GM23338 (cell line): ENCODE measurements at regions not wholly inside any gene's neighbourhood (a gene's known extent, or its start where the extent isn't known, plus 50 kb on each side); places are given as distances from the start of the nearest gene placed in this dataset.

Source experiments
- ATAC-seq: fragments of 200-7000 bp; cut with Tn5 transposase; 3 replicates; pipeline ENCODE4 v1.9.1; 2020
- DNase-seq: peaks from one replicate; pipeline ENCODE4 v3.0.0-alpha.2; 2015; ENCODE audit warnings: low spot score
- H2AFZ ChIP-seq: fragments of 200-600 bp; sonication (generic); 2 replicates; pipeline ENCODE4 v1.8.0; 2016; ENCODE audit warnings: antibody characterized with exemption, mild to moderate bottlenecking, moderate library complexity
- H3F3A ChIP-seq: fragments of 200-600 bp; sonication (generic); replicated peaks from 2 replicates; pipeline ENCODE4 v1.8.0; 2017; ENCODE audit warnings: antibody characterized with exemption, mixed run types, low read depth
- H3K27ac ChIP-seq: fragments of 200-600 bp; sonication (generic); 2 replicates; pipeline ENCODE4 v1.6.1; 2016; ENCODE audit warnings: low read depth
- H3K27me3 ChIP-seq: fragments of 200-600 bp; sonication (generic); 2 replicates; pipeline ENCODE4 v1.8.0; 2016; ENCODE audit warnings: mild to moderate bottlenecking, mixed run types, moderate library complexity; ENCODE audit not compliant: insufficient read depth
- H3K36me3 ChIP-seq: fragments of 200-600 bp; sonication (generic); 2 replicates; pipeline ENCODE4 v1.8.0; 2016; ENCODE audit warnings: mild to moderate bottlenecking; ENCODE audit not compliant: insufficient read depth
- H3K4me1 ChIP-seq: fragments of 200-600 bp; sonication (generic); 2 replicates; pipeline ENCODE4 v1.8.0; 2016; ENCODE audit warnings: mild to moderate bottlenecking, moderate library complexity; ENCODE audit not compliant: insufficient read depth
- H3K4me2 ChIP-seq: fragments of 200-600 bp; sonication (generic); 2 replicates; pipeline ENCODE4 v1.7.1; 2017; ENCODE audit warnings: mixed run types
- H3K4me3 ChIP-seq: fragments of 200-600 bp; sonication (generic); 2 replicates; pipeline ENCODE4 v1.6.1; 2016; ENCODE audit warnings: mixed run types
- H3K79me2 ChIP-seq: fragments of 200-600 bp; sonication (generic); replicated peaks from 2 replicates; pipeline ENCODE4 v1.8.0; 2017; ENCODE audit warnings: mild to moderate bottlenecking; ENCODE audit not compliant: insufficient read depth
- H3K9me2 ChIP-seq: fragments of 200-600 bp; sonication (generic); 2 replicates; pipeline ENCODE4 v1.8.0; 2017; ENCODE audit not compliant: insufficient read depth
- H4K20me1 ChIP-seq: fragments of 200-600 bp; sonication (generic); replicated peaks from 2 replicates; pipeline ENCODE4 v1.8.0; 2017; ENCODE audit warnings: mild to moderate bottlenecking; ENCODE audit not compliant: insufficient read depth
- H3K27ac Mint-ChIP-seq: 2 replicates; pipeline ENCODE4 v1.8.0; 2020; ENCODE audit warnings: inconsistent platforms, mild to moderate bottlenecking, moderate library complexity, mixed read lengths
- H3K27me3 Mint-ChIP-seq: 3 replicates; pipeline ENCODE4 v1.8.0; 2022; ENCODE audit warnings: low read depth, mild to moderate bottlenecking, moderate library complexity, mixed read lengths, inconsistent platforms; ENCODE audit not compliant: insufficient read depth, poor library complexity
- H3K36me3 Mint-ChIP-seq: 3 replicates; pipeline ENCODE4 v1.8.0; 2021; ENCODE audit warnings: low read depth, mild to moderate bottlenecking, inconsistent platforms, moderate library complexity, mixed read lengths
- H3K4me1 Mint-ChIP-seq: 3 replicates; pipeline ENCODE4 v1.8.0; 2020; ENCODE audit warnings: mild to moderate bottlenecking, inconsistent platforms, mixed read lengths
- H3K4me3 Mint-ChIP-seq: 3 replicates; pipeline ENCODE4 v1.8.0; 2021; ENCODE audit warnings: moderate library complexity, mild to moderate bottlenecking, inconsistent platforms, mixed read lengths
- H3K9me3 Mint-ChIP-seq: 3 replicates; pipeline ENCODE4 v1.8.0; 2020; ENCODE audit warnings: moderate library complexity, mild to moderate bottlenecking, inconsistent platforms, mixed read lengths
- CREB1 ChIP-seq: fragments of 250-450 bp; sonication (Bioruptor Pico); IDR thresholded peaks from 2 replicates; pipeline ENCODE4 v1.5.0; 2020; ENCODE audit warnings: low read depth, mild to moderate bottlenecking, moderate library complexity
- CTCF ChIP-seq, 2 experiments: fragments of 200-600 bp in 1 of 2; sonication (generic) in 1 of 2; conservative IDR thresholded peaks; 2 replicates each; pipeline versions ENCODE4 v1.5.1 to v1.6.1; 2016 to 2017; ENCODE audit warnings: antibody characterized with exemption in 2 of 2, low read depth in 2 of 2, mild to moderate bottlenecking in 2 of 2, moderate library complexity in 1 of 2
- EZH2phosphoT487 ChIP-seq: fragments of 200-600 bp; sonication (generic); IDR thresholded peaks from one replicate; pipeline ENCODE4 v1.8.1; 2018; ENCODE audit warnings: antibody characterized with exemption; ENCODE audit not compliant: unreplicated experiment
- JUNB ChIP-seq: IDR thresholded peaks from one replicate; pipeline ENCODE4 v1.6.1; 2016; ENCODE audit warnings: antibody characterized with exemption; ENCODE audit not compliant: unreplicated experiment
- POLR2AphosphoS5 ChIP-seq: IDR thresholded peaks from 2 replicates; pipeline ENCODE4 v1.6.1; 2016; ENCODE audit warnings: antibody characterized with exemption, low read depth

GRCh38 chr2:65790676-65790935 is 358.2 kb upstream of the SPRED2 start:
- ATAC-seq (peak; percentile 88), DNase-seq (peak; percentile 52)
- H3K27ac Mint-ChIP-seq = no peak overlapping the region
- H3K4me3 Mint-ChIP-seq = no peak overlapping the region
- H3K27me3 Mint-ChIP-seq = peaks cover 5% of the 10 kb centered on the region
- Histone ChIP-seq H2AFZ (peak overlapping the region; percentile 96), H3K79me2 (no peaks in the 10 kb centered on the region), H3K9me2 (peaks cover 11% of the 10 kb centered on the region; the same call in 1 of the 2 replicates), H3K36me3 (no peaks in the 10 kb centered on the region), H3K4me3 (no peak overlapping the region), H3K4me2 (no peak overlapping the region), H3K27me3 (no peaks in the 10 kb centered on the region), H4K20me1 (no peaks in the 10 kb centered on the region), H3K4me1 (no peaks in the 10 kb centered on the region), H3K27ac (no peak overlapping the region), H3F3A (no peaks in the 10 kb centered on the region)
- H3K4me1 Mint-ChIP-seq = peaks cover 6% of the 10 kb centered on the region
- no peaks in the 10 kb centered on the region for H3K9me3 Mint-ChIP-seq
- TF ChIP-seq CTCF (conservative IDR thresholded peaks at IDR 0.05; ENCODE audit: low read depth in 2 of 2) (peak; percentile 42 to 61), JUNB (no peak), POLR2AphosphoS5 (no peak)
- no peaks in the 10 kb centered on the region for H3K36me3 Mint-ChIP-seq

GRCh38 chr2:65789923-65790675 is 357.7 kb upstream of the SPRED2 start:
- Mint-ChIP-seq H3K4me1 (peaks cover 6% of the 10 kb centered on the region), H3K4me3 (no peak overlapping the region), H3K9me3 (no peaks in the 10 kb centered on the region), H3K27ac (peak overlapping the region; percentile 58; the same call in 1 of the 2 replicates), H3K27me3 (peaks cover 5% of the 10 kb centered on the region), H3K36me3 (no peaks in the 10 kb centered on the region)
- no peak overlapping the region for H3K4me2 ChIP-seq
- H4K20me1 ChIP-seq = no peaks in the 10 kb centered on the region
- no peaks in the 10 kb centered on the region for H3K79me2 ChIP-seq
- DNase-seq = no peak
- H2AFZ ChIP-seq = peak overlapping the region; percentile 96
- H3K9me2 ChIP-seq = peaks cover 14% of the 10 kb centered on the region; the same call in 1 of the 2 replicates
- no peaks in the 10 kb centered on the region for H3K36me3 ChIP-seq
- H3K27ac ChIP-seq = no peak overlapping the region
- no peaks in the 10 kb centered on the region for H3K27me3 ChIP-seq
- peak; percentile 70 for ATAC-seq
- H3K4me3 ChIP-seq = no peak overlapping the region
- no peaks in the 10 kb centered on the region for H3K4me1 ChIP-seq
- no peak for TF ChIP-seq CREB1 (CRISPR knock-in tag)
- H3F3A ChIP-seq = no peaks in the 10 kb centered on the region

- Histone ChIP-seq H3K4me2 (no peak overlapping the region), H3K27ac (no peak overlapping the region)
- no peaks in the 10 kb centered on the region for H3K36me3 Mint-ChIP-seq
- TF ChIP-seq JUNB (no peak), CTCF (conservative IDR thresholded peaks at IDR 0.05; ENCODE audit: low read depth in 2 of 2) (no peak), EZH2phosphoT487 (no peak), CREB1 (CRISPR knock-in tag) (no peak), POLR2AphosphoS5 (no peak)
Measured at GRCh38 chr2:65788556-65788955, 356.2 kb upstream of the SPRED2 start.

More at GRCh38 chr2:65788556-65788955, 356.2 kb upstream of the SPRED2 start:
- Mint-ChIP-seq H3K9me3 (no peaks in the 10 kb centered on the region), H3K4me3 (no peak overlapping the region), H3K27ac (peak overlapping the region; percentile 48; the same call in 1 of the 2 replicates), H3K27me3 (peaks cover 5% of the 10 kb centered on the region), H3K4me1 (peaks cover 6% of the 10 kb centered on the region)
- DNase-seq = no peak
- Histone ChIP-seq H3K36me3 (no peaks in the 10 kb centered on the region), H3K9me2 (0 out of 2 replicates have a peak, but pooled peaks cover 14% of the 10 kb centered on the region), H2AFZ (no peak overlapping the region), H3K4me3 (no peak overlapping the region), H3K27me3 (no peaks in the 10 kb centered on the region), H3K79me2 (no peaks in the 10 kb centered on the region), H4K20me1 (no peaks in the 10 kb centered on the region), H3K4me1 (no peaks in the 10 kb centered on the region), H3F3A (no peaks in the 10 kb centered on the region)
- ATAC-seq = no peak
